GM18508 (cell line): ENCODE measurements at regions not wholly inside any gene's neighbourhood (a gene's known extent, or its start where the extent isn't known, plus 50 kb on each side); places are given as distances from the start of the nearest gene placed in this dataset.

Experiments
- ATAC-seq: cut with Tn5 transposase; IDR thresholded peaks from one replicate; pipeline ENCODE4 v1.9.1; 2021; ENCODE audit warnings: moderate number of reproducible peaks; ENCODE audit not compliant: insufficient read depth, unreplicated experiment

DNA sequence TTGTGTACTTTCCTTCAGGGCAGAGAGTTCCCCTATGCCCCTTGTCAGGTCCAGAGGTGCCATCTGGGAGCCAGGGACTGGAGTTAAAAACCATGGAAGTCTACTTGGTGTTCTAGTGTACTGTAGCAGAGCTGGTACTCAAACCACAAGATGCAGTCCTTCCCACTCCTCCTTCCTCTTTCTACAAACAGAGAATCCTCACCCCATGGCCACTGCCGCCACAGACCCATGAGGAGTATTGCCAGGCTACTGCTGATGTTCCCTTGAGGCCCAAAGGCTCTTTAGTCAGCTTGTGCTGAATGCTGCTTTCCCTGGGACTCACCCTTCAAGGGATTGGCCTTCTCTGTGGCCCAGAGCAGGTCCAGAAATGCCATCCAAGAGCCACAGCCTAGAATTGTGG lies 229.2 kb upstream of the ZPLD1 start:
- ATAC-seq, result no peak

- no peak for ATAC-seq
These were observed 228.2 kb upstream of the ZPLD1 start for GRCh38 chr3:102206511-102207031.

- ATAC-seq, result no peak
These were observed 227.7 kb upstream of the ZPLD1 start for GRCh38 chr3:102207151-102207571.

DNA sequence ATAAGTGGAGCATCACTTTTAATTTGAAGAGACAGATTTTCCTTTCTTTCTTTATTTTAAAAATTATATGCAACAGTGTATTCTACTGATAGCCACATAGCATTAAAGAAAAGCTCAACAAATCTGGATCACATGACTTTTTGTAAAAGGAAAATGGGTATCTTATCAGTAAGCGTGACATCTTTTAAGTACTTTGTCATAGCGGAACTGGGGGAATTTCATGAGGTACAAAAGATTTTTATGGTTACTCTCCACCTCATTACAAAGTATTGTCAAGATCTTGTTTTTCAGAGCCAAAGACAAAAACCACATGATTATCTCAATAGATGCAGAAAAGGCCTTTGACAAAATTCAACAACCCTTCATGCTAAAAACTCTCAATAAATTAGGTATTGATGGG lies 219.6 kb upstream of the ZPLD1 start:
- no peak for ATAC-seq

DNA sequence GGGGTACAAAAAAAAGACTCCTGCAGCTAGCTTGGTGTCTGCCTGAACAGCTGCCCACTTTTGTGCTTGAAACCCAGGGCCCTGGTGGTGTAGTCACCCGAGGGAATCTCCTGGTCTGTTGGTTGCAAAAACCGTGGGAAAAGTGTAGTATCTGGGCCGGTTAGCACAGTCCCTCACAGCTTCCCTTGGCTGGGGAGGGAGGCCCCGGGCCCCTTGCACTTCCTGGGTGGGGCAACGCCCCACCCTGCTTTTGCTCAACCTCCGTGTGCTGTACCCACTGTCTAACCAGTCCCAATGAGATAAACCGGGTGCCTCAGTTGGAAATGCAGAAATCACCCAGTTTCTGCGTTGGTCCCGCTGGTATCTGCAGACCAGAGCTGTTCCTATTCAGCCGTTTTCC lies 211.7 kb upstream of the ZPLD1 start:
- ATAC-seq, result no peak

- ATAC-seq, result peak; percentile 52
These were observed 210.6 kb upstream of the ZPLD1 start for GRCh38 chr3:102224171-102224570.

DNA sequence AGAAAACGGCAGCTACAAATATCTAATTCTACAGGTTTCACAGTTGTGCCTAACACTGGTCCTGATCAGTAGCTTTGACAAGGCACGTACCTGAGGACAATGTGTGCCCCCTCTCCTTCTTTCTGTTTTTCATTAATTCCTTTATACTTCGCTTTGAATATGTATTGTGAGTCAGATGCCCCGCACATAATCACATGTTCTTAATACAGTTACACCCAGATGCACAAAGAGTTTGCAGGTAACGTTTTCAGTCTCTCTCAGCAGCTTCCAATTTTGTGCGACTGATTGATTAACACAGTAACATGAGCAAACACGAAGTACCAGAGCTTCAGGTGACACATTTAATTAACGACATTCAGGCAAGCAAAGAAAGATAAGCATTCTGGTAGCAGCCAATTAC lies 209.8 kb upstream of the ZPLD1 start:
- ATAC-seq, result no peak

DNA sequence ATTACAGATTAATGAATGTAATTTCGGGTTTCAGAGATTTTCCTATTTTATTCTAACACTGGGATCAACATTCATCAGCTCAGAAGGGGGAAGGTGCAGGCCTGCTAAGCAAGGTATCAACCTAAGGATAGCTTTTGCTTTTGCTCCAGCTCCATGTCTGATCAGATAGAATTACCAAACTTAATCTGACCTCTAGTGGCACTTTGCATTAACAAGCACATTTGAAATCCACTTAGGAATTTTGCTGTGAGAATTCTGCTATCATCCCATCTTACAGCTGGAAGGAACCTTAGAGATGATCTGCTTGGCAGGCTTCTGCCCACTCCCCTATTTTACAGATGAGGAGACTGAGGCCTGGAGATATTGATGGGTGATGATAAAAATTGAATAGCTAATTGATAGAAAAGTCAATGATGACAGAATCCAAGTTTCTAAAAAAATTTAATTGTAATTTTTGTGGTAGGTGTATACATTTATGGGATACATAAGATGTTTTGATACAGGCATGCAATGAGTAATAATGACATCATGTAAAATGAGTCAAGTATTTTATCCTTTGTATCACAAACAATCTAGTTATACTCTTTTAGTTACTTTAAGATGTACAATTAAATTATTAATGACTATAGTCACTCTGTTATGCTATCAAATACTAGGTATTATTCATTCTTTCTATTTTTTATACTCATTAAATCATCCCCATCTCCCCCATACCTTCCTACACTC lies 209.2 kb upstream of the ZPLD1 start:
- no peak for ATAC-seq

- no peak for ATAC-seq
These were observed 208.4 kb upstream of the ZPLD1 start for GRCh38 chr3:102226463-102226862.

DNA sequence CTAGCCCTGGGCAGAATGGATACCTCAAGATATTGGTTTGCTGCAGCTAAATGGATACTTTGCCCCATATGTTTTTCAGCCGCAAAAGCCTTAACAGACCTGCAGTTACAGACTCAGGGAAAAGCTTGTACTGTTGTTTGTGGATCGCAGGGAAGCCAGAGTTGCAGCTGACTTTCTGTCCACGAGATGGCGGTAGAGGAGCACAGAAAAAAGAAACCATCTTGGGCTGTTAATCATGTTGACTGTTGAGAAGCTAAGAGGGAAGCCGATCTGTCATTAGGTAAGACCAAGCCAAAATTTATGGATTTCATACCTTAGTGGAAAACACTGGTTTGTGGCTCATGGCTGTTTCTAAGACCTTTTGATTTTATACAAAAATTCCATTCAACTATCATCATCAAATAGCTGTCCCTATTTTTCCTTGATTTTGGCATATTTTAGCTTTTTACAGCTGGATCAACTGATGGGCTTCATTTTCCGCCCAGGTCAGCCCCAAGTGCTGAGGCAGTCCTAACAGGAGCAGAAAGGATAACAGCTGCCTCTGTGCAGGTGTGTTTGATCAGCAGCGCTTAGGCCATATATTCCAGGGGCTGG lies 205.7 kb upstream of the ZPLD1 start:
- ATAC-seq, result peak; percentile 31

- ATAC-seq, result no peak
These were observed 204.8 kb upstream of the ZPLD1 start for GRCh38 chr3:102230057-102230456.

DNA sequence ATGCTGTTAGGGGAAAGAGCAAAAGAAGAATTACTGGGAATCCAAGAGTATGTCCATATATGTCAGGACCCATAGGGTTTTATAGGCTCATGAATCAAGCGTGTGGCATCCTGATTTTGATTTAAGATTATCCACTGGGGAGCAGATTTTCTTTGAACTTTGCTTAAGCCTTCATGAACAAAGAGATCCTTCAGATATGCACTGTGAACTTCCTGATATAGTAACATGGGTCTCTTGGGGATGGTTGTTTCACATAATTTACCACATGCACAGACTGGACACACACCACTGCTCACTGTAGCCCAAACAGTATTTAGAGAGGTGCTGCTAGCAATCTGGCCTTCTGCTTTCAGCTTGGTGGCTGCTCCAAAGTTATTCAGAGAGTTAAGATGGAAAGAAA lies 200.9 kb upstream of the ZPLD1 start:
- peak; percentile 92 for ATAC-seq

GRCh38 chr3:102235679-102236078 lies 199.1 kb upstream of the ZPLD1 start:
- ATAC-seq, result no peak

DNA sequence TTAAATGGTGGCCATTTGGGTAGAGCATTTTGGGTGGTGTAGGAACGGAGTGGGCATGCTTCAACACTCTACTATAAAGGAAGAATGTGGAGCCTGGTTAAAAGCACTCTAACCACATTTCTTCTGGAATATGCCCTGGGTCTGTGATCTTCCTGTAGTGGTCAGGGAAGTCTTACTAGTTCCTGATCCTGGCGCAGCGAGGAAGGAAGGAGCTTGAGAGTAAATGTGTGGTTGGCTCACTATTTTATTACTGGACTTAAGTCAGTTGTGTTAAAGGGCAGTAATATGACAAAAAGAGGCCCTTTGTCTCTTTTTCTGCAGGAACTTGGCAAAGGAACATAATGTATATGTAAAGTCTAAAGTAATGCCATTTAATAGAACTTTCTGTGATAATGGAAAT lies 197.6 kb upstream of the ZPLD1 start:
- ATAC-seq, result no peak

DNA sequence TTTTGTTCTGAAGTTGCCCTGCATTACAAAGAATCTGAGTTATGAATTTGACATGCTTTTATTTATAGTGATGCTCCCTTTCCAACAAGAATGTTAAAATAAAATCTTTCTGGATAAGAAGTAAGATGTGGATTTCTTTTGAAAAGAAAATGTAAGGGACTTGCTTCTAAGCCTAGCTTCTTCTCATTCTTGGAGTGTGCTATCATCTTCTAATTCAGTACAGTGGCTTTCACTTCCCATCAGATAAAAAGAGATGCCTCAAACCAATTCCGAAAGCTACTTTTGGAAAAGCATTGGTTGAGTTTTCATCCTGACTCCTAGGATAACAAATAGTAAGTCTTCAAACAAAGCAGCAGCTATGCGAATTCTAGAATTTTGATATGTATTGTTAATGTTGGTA lies 197.0 kb upstream of the ZPLD1 start:
- no peak for ATAC-seq

DNA sequence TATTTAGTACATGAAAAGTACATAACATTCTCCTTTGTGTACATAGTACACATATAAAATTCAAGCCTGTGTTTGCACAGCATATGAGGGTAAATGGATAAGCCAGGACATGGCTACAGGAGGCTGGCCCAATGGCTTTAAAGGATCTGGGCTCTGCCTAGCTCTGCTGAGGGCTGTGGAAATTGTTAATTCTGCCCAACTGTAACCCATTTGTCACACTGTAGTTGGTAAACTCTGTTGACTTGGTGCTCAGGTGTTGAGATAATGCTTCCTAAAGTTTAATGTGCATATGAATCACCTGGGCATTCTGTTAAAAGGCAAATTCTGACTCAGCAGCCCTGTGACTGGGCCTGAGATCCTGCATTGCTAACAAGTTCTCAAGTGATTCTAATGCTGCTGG lies 196.5 kb upstream of the ZPLD1 start:
- ATAC-seq, result no peak

- no peak for ATAC-seq
These were observed 194.1 kb upstream of the ZPLD1 start for GRCh38 chr3:102240720-102241119.

DNA sequence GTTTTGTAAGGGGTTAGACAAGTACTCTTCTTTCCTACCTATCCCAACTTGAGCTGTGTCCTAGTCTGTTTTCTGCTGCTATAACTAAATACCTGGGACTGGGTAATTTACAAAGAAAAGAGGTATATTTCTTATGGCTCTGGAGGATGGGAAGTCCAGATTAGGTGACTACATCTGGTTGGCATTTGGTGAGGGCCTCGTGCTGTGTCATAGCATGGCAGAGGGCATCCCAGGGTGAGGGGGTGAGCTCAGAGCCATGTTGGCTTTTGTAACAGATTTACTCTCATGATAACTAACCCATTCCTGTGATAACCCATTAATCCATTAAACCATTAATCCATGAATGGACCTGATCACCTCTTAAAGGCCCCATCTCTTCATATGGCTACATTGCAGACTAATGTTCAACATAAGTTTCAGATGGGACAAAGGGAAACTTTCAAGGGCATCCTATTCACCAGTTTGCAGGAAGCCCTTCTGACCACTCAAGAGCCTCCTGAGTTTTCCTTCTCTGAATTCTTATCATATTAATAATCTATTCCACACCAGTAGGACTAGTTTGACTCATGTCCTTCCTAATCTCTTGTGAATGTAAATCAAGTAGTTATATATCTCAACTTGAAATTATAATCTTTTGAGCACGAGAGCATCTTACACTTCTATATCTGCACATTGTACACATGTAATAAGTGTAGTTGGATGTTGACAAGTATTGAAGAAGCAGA lies 185.7 kb upstream of the ZPLD1 start:
- no peak for ATAC-seq

DNA sequence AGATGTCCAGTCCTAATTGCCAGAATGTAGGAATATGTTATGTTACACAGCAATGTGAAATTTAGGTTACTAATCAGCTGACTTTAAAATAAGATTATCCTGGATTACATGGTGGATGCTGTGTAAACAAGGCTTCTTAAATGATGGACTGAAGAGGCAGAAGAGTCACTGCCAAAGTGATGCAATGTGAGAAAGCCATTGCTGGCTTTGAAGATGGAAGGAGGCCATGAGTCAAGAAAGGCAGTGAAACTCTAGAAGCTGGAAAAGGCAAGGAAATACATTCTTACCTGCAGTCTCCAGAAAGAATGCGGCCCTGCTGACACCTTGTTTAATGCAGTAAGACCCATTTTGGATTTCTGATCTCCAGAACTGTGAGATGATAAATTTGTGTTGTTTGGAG lies 179.1 kb upstream of the ZPLD1 start:
- no peak for ATAC-seq

- ATAC-seq, result peak; percentile 68
These were observed 176.1 kb upstream of the ZPLD1 start for GRCh38 chr3:102258666-102259227.

DNA sequence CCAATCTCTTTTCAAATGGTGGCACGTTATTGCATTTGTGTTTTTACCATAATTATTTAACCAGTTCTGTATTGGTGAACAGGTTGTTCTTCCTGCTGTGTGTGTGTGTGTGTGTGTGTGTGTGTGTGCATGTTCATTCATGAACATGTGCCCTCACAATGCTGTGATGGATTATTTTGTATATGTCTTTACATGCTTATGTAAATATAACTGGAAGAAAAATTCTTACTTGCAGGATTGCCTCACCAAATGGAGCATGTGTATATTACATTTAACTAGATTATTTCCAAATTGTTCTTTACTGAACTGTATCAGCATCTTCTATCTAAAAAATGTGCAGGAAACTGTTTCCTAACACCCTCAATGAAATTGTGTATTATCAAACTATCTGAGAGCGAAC lies 175.2 kb upstream of the ZPLD1 start:
- no peak for ATAC-seq
